ENCODE measurements at regions not wholly inside any gene's neighbourhood (a gene's known extent, or its start where the extent isn't known, plus 50 kb on each side); places are given as distances from the start of the nearest gene placed in this dataset.

- no peak for TF ChIP-seq CTCF (IDR thresholded peaks at IDR 0.05; ENCODE audit: low read depth, low read length)
Measured at GRCh38 chr6:109282756-109283155, 99.5 kb downstream of the CD164 start.

GRCh38 chr6:109279628-109280027 is 102.6 kb downstream of the CD164 start:
- DNase-seq (ENCODE audit: extremely low read depth, low read depth): no peak
- no peak for TF ChIP-seq CTCF (IDR thresholded peaks at IDR 0.05; ENCODE audit: low read depth, low read length)

More at GRCh38 chr6:109282756-109283155, 99.5 kb downstream of the CD164 start:
- DNase-seq (ENCODE audit: extremely low read depth, low read depth): no peak

GRCh38 chr6:109271622-109272021 is 110.6 kb downstream of the CD164 start:
- no peak for DNase-seq (ENCODE audit: extremely low read depth, low read depth)
- no peak for TF ChIP-seq CTCF (IDR thresholded peaks at IDR 0.05; ENCODE audit: low read depth, low read length)

GRCh38 chr6:109269953-109270517 is 112.2 kb downstream of the CD164 start:
- TF ChIP-seq CTCF (IDR thresholded peaks at IDR 0.05; ENCODE audit: low read depth, low read length): no peak
- no peak for DNase-seq (ENCODE audit: extremely low read depth, low read depth)

GRCh38 chr6:109269057-109269456 is 113.2 kb downstream of the CD164 start:
- TF ChIP-seq CTCF (IDR thresholded peaks at IDR 0.05; ENCODE audit: low read depth, low read length): no peak

GRCh38 chr6:109265530-109265929 is 116.7 kb downstream of the CD164 start:
- DNase-seq (ENCODE audit: extremely low read depth, low read depth): no peak
- TF ChIP-seq CTCF (IDR thresholded peaks at IDR 0.05; ENCODE audit: low read depth, low read length): no peak

More at GRCh38 chr6:109269057-109269456, 113.2 kb downstream of the CD164 start:
- no peak for DNase-seq (ENCODE audit: extremely low read depth, low read depth)

GRCh38 chr6:109263873-109264700 is 118.2 kb downstream of the CD164 start:
- DNase-seq (ENCODE audit: extremely low read depth, low read depth): no peak
- TF ChIP-seq CTCF (IDR thresholded peaks at IDR 0.05; ENCODE audit: low read depth, low read length): no peak

Measured in AG09319 (cell line).